Tibial nerve (tissue), 4 donors: ENCODE measurements at regions not wholly inside any gene's neighbourhood (a gene's known extent, or its start where the extent isn't known, plus 50 kb on each side); places are given as distances from the start of the nearest gene placed in this dataset.

ENCODE experiments used
- CTCF ChIP-seq, 5 experiments: fragments of 200-600 bp in 3 of 5; fragments of 450-650 bp in 2 of 5; sonication (generic) in 3 of 5; IDR thresholded peaks; one replicate each; pipeline ENCODE4 v1.5.1; 2016 to 2019; ENCODE audit warnings: antibody characterized with exemption in 5 of 5, mild to moderate bottlenecking in 3 of 5, moderate library complexity in 2 of 5
- EP300 ChIP-seq, 2 donors: sonication (generic); formaldehyde crosslinking; IDR thresholded peaks; one replicate each; pipeline ENCODE4 v1.6.1; 2017; ENCODE audit warnings: antibody characterized with exemption in 2 of 2, mild to moderate bottlenecking in 1 of 2
- POLR2A ChIP-seq, 2 donors: fragments of 450-650 bp; IDR thresholded peaks; one replicate each; pipeline ENCODE4 v1.6.1; 2017; ENCODE audit warnings: antibody characterized with exemption in 2 of 2, mild to moderate bottlenecking in 2 of 2, moderate library complexity in 2 of 2

DNA sequence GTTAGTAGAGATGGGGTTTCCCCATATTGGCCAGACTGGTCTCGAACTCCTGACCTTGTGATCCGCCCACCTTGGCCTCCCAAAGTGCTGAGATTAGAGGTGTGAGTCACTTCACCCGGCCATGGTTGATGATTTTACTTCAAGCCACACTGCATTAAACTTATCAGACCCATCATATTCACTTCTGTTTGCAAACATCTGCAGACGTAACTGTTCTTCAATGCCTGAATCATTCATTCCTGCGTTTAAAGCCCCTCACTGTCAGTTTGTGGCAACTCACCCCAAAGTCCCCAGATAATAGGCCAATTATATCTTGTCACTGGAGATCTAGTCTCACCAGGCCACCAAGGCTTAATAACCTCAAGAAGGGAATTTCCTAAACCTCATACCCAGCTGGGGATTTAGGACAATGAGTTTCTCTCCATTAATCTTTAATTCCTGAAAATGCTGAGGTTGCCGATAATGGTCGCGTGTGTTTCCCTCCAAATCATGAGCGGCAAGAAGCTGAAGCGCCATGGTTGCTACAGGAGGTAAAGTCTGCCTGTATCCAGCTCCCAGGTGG, 229.6 kb downstream of the LY86 start:
- TF ChIP-seq CTCF (IDR thresholded peaks at IDR 0.05) (no peak), POLR2A (IDR thresholded peaks at IDR 0.05) (no peak), EP300 (IDR thresholded peaks at IDR 0.05) (no peak)
